HepG2 (cell line): ENCODE measurements at regions not wholly inside any gene's neighbourhood (a gene's known extent, or its start where the extent isn't known, plus 50 kb on each side); places are given as distances from the start of the nearest gene placed in this dataset.
"Not testable (repeated sequence)": the region's sequence is repeated elsewhere in the genome, so short reads cannot be mapped to it uniquely, and the experiment has no call there.

ENCODE experiments used
- ATAC-seq: fragments of 200-7000 bp; cut with Tn5 transposase; 3 replicates; pipeline ENCODE4 v1.9.1; 2020; ENCODE audit warnings: mild to moderate bottlenecking, moderate library complexity
- BruUV-seq: library from RNA; stranded (reverse); fragments of 400-500 nt; replicated peaks from 2 replicates; lab custom pipeline; 2021; lab: Mats Ljungman, UMichigan
- CTCF ChIA-PET: fragments of 300-600 bp; formaldehyde crosslinking; extraction: SDS; loops from one replicate; lab custom pipeline; 2021; ENCODE audit warnings: low total read pairs, inconsistent platforms, low intra/inter-chr PET ratio; lab: Yijun Ruan, JAX
- POLR2A ChIA-PET: fragments of 350-600 bp; sonication (Branson Sonifier 250); formaldehyde crosslinking; loops from one replicate; lab custom pipeline; 2020; ENCODE audit warnings: antibody characterized with exemption, inconsistent platforms; lab: Yijun Ruan, JAX
- DNase-seq: peaks from one replicate; pipeline ENCODE4 v3.0.0-alpha.2; 2015; ENCODE audit warnings: low spot score
- FAIRE-seq: peaks from 3 replicates; lab custom pipeline; 2011; peaks lifted over from hg19 to GRCh38; lab: Jason Lieb, UNC
- H2AFZ ChIP-seq: one replicate; pipeline ENCODE4 v1.6.1; 2011; ENCODE audit warnings: low read length, inconsistent platforms
- H3K27ac ChIP-seq: fragments of 300-600 bp; 3 replicates; pipeline ENCODE4 v1.8.0; 2011; ENCODE audit warnings: mixed run types, mild to moderate bottlenecking, mixed read lengths, low read length, inconsistent platforms; ENCODE audit not compliant: insufficient read depth; ENCODE audit errors: extremely low read length
- H3K27me3 ChIP-seq, 2 experiments: fragments of 200-600 bp in 1 of 2; 2 replicates in 1 of 2; 3 replicates in 1 of 2; pipeline versions ENCODE4 v1.6.0 to v1.8.0; 2011; ENCODE audit warnings: low read length in 2 of 2, mild to moderate bottlenecking in 2 of 2, moderate library complexity in 2 of 2, inconsistent platforms in 1 of 2; ENCODE audit not compliant: insufficient read depth in 2 of 2, control insufficient read depth in 1 of 2
- H3K36me3 ChIP-seq, 2 experiments: fragments of 200-600 bp in 1 of 2; replicated peaks in 1 of 2; 2 replicates in 1 of 2; 3 replicates in 1 of 2; pipeline versions ENCODE4 v1.5.1 to v1.8.0; 2011; ENCODE audit warnings: low read length in 2 of 2, inconsistent platforms in 1 of 2; ENCODE audit not compliant: insufficient read depth in 2 of 2, control insufficient read depth in 1 of 2
- H3K4me1 ChIP-seq: 2 replicates; pipeline ENCODE4 v1.5.1; 2012; ENCODE audit warnings: low read length, inconsistent platforms; ENCODE audit not compliant: insufficient read depth
- H3K4me2 ChIP-seq: 2 replicates; pipeline ENCODE4 v1.6.0; 2011; ENCODE audit warnings: low read depth, low read length, inconsistent platforms
- H3K4me3 ChIP-seq, 3 experiments: fragments of 200-600 bp in 1 of 3; sonication (generic), shearing (Covaris generic) in 1 of 3; replicated peaks in 1 of 3; 2 replicates each; pipeline ENCODE4 v1.5.1; 2011 to 2016; ENCODE audit warnings: low read length in 3 of 3, inconsistent platforms in 2 of 3, low read depth in 2 of 3, mild to moderate bottlenecking in 2 of 3, control low read depth in 1 of 3, mixed read lengths in 1 of 3; ENCODE audit not compliant: insufficient read depth in 1 of 3
- H3K79me2 ChIP-seq: one replicate; pipeline ENCODE4 v1.6.1; 2011; ENCODE audit warnings: low read length, inconsistent platforms; ENCODE audit not compliant: insufficient read depth
- H3K9ac ChIP-seq: 2 replicates; pipeline ENCODE4 v1.6.0; 2011; ENCODE audit warnings: mild to moderate bottlenecking, low read depth, low read length, inconsistent platforms; ENCODE audit not compliant: insufficient read depth
- H3K9me3 ChIP-seq: 2 replicates; pipeline ENCODE4 v1.5.1; 2012; ENCODE audit warnings: mild to moderate bottlenecking, low read length
- H4K20me1 ChIP-seq: 2 replicates; pipeline ENCODE4 v1.6.0; 2011; ENCODE audit warnings: inconsistent platforms, mild to moderate bottlenecking, low read length, moderate library complexity; ENCODE audit not compliant: insufficient read depth
- EZH2 ChIP-seq: conservative IDR thresholded peaks from 2 replicates; pipeline ENCODE4 v1.6.1; 2012; ENCODE audit warnings: mild to moderate bottlenecking, low read depth, low read length, moderate library complexity
- ZNF678 ChIP-seq: sonication (generic); formaldehyde crosslinking; IDR thresholded peaks from 2 replicates; pipeline ENCODE4 v1.4.0; 2020; ENCODE audit warnings: mild to moderate bottlenecking, missing genetic modification reagents
- WGBS: methylation state at CpG from one replicate; pipeline ENCODE4 v1.1.6; 2017; ENCODE audit warnings: low lambda C conversion rate; 5-methylcytosine and 5-hydroxymethylcytosine counted together
- in situ Hi-C: cut with HindIII; loops from 2 replicates; pipeline ENCODE4 v1.10.0; 2017; ENCODE audit warnings: low pct_unique_long_range_greater_than_20kb; ENCODE audit not compliant: extremely low pct_ligation_motif_present
- intact Hi-C: fragments of 100-400 bp; cut with micrococcal nuclease; formaldehyde crosslinking; loops from one replicate; pipeline ENCODE4 v1.10.0; 2022; ENCODE audit not compliant: unreplicated experiment

- H3K4me2 ChIP-seq, H3K4me1 ChIP-seq, CTCF ChIA-PET, H3K4me3 ChIP-seq, H3K79me2 ChIP-seq, DNase-seq, H3K36me3 ChIP-seq, intact Hi-C loops, H3K9ac ChIP-seq, POLR2A ChIA-PET, H2AFZ ChIP-seq, BruUV-seq, in situ Hi-C loops, ATAC-seq, FAIRE-seq, H4K20me1 ChIP-seq, H3K27ac ChIP-seq, H3K9me3 ChIP-seq: not testable (repeated sequence)
- 21% methylated on average over 7 of the region's 7 CpGs for WGBS
- H3K27me3 ChIP-seq = peaks cover 0 to 27% of the 10 kb centered on the region in 2 experiments; a peak in 3 of 5 replicates
Observed at GRCh38 chr2:89767058-89767457, 1075.6 kb downstream of the RPIA start.

- no peaks in the 10 kb centered on the region; a peak in 1 of 5 replicates for H3K36me3 ChIP-seq
- 43% methylated on average over 60 of the region's 60 CpGs for WGBS
- POLR2A ChIA-PET = no interaction called here
- peaks cover 5% of the 10 kb centered on the region for H3K9me3 ChIP-seq
- no peaks in the 10 kb centered on the region for H3K79me2 ChIP-seq
- no peaks in the 10 kb centered on the region for H4K20me1 ChIP-seq
- no peak overlapping the region for H3K27ac ChIP-seq
- BruUV-seq = no TSS peak
- intact Hi-C loops (no loop called here), in situ Hi-C loops (no loop called here)
- no peak overlapping the region for H3K9ac ChIP-seq
- no peak for ATAC-seq
- no peak overlapping the region for H2AFZ ChIP-seq
- peaks cover 0 to 27% of the 10 kb centered on the region in 2 experiments; a peak in 3 of 5 replicates for H3K27me3 ChIP-seq
- no peak for DNase-seq
- no peak overlapping the region for H3K4me2 ChIP-seq
- H3K4me3 ChIP-seq = no peak overlapping the region
- FAIRE-seq = no peak
- TF ChIP-seq EZH2 (0 out of 2 replicates have a peak, but pooled peaks have one; percentile 63), ZNF678 (CRISPR knock-in tag) (no peak)
- H3K4me1 ChIP-seq = no peaks in the 10 kb centered on the region
- CTCF ChIA-PET = no interaction called here
Observed at GRCh38 chr2:89767572-89768435, 1076.3 kb downstream of the RPIA start.
